ENCODE measurements at regions not wholly inside any gene's neighbourhood (a gene's known extent, or its start where the extent isn't known, plus 50 kb on each side); places are given as distances from the start of the nearest gene placed in this dataset.
"Not testable (repeated sequence)": the region's sequence is repeated elsewhere in the genome, so short reads cannot be mapped to it uniquely, and the experiment has no call there.

DNA sequence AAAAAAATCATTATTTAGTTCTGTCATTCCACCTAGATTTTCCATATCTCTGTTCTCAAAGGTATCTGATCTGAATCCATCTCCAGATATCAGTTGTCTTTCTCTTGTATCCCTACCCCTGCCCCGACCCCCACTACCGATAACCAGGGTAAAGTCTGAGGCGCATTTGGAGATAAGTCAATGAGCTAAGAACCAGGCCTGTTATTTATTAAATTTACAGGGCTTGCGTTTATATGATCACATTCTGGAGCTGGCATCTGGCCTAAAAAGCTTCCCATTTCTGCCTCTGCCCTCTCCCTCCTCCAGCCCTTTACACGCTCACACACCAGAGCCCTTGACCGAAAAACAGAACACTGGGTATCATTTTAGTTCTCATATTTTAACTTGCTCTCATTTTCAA, 144.7 kb downstream of the ALDH8A1 start:
- H3K27ac ChIP-seq = no peak overlapping the region
- H3K4me1 ChIP-seq = no peaks in the 10 kb centered on the region
- H3K9me3 ChIP-seq = no peaks in the 10 kb centered on the region
- no peaks in the 10 kb centered on the region for H3K36me3 ChIP-seq (ENCODE audit: low read depth, missing control alignments)
- intact Hi-C loops (cut with DNase I; ENCODE audit: low total_unique reads) = no loop called here
- 85 to 88% methylated on average over 6 of the region's 6 CpGs for WGBS, 2 donors
- H3K4me3 ChIP-seq = no peak overlapping the region
- no peak for DNase-seq
- no peak for TF ChIP-seq POLR2A (IDR thresholded peaks at IDR 0.05)
- TF ChIP-seq CTCF (IDR thresholded peaks at IDR 0.05) = no peak
- H3K27me3 ChIP-seq = no peaks in the 10 kb centered on the region

DNA sequence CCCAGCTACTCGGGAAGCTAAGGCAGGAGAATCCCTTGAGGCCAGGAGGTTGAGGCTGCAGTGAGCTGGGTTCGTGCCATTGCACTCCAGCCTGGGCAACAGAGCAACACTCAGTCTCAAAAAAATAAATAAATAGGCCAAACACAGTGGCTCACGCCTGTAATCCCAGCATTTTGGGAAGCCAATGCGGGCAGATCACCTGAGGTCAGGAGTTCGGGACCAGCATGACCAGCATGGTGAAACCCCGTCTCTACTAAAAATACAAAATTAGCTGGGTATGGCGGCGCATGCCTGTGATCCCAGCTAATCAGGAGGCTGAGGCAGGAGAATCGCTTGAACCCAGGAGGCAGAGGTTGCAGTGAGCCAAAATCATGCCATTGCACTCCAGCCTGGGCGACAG, 145.6 kb downstream of the ALDH8A1 start:
- H3K4me3 ChIP-seq; H3K36me3 ChIP-seq (ENCODE audit: low read depth, missing control alignments); DNase-seq; H3K27me3 ChIP-seq; H3K9me3 ChIP-seq; H3K27ac ChIP-seq; H3K4me1 ChIP-seq; intact Hi-C loops (cut with DNase I; ENCODE audit: low total_unique reads): not testable (repeated sequence)
- WGBS, 2 donors = 93 to 95% methylated on average over 10 of the region's 10 CpGs

DNA sequence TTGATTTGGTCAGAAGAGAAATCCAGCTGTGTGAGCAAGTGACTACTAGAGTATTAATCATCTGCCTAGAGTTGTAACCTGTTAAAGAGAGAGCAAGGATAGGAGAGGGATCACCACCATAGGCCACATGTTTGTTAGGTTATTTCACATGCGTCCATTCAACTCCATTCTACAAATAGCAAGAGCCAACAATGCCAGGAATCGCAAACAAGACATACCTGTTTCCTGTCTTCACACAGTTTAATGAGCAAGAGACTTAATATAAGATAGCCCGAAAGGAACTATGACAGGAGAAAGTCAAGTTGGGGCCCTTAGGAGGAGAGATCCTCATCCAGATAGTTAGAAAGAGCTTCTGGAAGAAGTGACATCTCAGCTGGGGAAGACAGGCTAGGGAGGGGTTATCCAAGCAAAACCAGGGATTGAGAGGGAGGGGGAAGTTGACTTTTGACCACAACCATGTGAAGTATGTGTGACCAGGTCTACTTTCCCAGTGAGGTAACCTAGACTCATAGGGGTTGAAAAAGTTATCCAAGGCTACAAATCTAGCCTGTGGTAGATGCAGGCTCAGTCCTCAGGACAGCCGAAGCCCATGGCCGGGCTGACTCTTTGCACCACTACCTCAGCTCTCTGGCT, 147.4 kb downstream of the ALDH8A1 start:
- Histone ChIP-seq H3K36me3 (ENCODE audit: low read depth, missing control alignments) (no peaks in the 10 kb centered on the region), H3K4me3 (no peak overlapping the region), H3K27ac (no peak overlapping the region), H3K4me1 (no peaks in the 10 kb centered on the region), H3K27me3 (no peaks in the 10 kb centered on the region), H3K9me3 (no peaks in the 10 kb centered on the region)
- 68 to 95% methylated on average over 4 to 5 of the region's 5 CpGs for WGBS, 2 donors
- TF ChIP-seq CTCF (IDR thresholded peaks at IDR 0.05) = no peak
- no peak for TF ChIP-seq POLR2A (IDR thresholded peaks at IDR 0.05)
- DNase-seq = no peak
- intact Hi-C loops (cut with DNase I; ENCODE audit: low total_unique reads) = no loop called here

DNA sequence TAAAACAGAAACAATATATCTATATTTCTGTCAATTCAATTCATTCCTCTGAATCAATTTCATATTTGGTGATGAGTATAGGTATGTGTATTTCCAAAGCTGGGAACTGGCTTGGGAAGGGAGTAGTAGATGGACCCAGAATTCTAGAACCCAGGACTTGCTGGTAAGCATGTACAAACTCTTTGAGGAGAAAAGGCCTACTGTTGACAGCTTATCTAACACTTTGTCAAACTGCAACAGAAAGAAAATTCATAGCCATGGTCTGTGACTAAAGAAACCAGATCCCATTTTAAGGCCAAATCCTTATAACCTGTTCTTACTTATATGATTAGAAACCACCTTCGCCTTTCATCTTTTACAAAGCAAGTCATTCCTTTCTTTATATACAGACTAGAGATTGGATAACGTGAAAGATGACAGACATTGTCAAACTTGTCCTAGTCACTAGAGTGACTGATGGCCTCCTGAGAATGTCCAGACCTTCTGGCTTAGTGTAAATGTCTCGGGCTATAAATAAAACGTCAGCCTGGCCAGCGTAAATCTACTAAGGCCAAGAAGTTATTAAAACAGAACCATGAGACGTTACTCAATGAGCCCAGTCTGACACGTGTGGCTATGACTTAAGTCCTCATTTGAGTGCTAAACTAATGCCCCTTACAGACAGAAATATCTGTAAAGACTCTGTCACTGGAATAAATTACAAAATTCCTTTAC, 152.3 kb downstream of the ALDH8A1 start:
- TF ChIP-seq CTCF (IDR thresholded peaks at IDR 0.05) = no peak
- TF ChIP-seq POLR2A (IDR thresholded peaks at IDR 0.05) = no peak
- Histone ChIP-seq H3K9me3 (no peaks in the 10 kb centered on the region), H3K36me3 (ENCODE audit: low read depth, missing control alignments) (no peaks in the 10 kb centered on the region), H3K27me3 (no peaks in the 10 kb centered on the region), H3K27ac (no peak overlapping the region), H3K4me3 (no peak overlapping the region), H3K4me1 (no peaks in the 10 kb centered on the region)
- intact Hi-C loops (cut with DNase I; ENCODE audit: low total_unique reads) = no loop called here
- DNase-seq = no peak
- 69 to 83% methylated on average over 7 of the region's 7 CpGs for WGBS, 2 donors

- intact Hi-C loops (cut with DNase I; ENCODE audit: low total_unique reads) = no loop called here
- no peaks in the 10 kb centered on the region for H3K9me3 ChIP-seq
- no peaks in the 10 kb centered on the region for H3K4me1 ChIP-seq
- no peaks in the 10 kb centered on the region for H3K27me3 ChIP-seq
- WGBS, 2 donors = 45 to 49% methylated on average over 1 of the region's 1 CpG
- H3K36me3 ChIP-seq (ENCODE audit: low read depth, missing control alignments) = no peaks in the 10 kb centered on the region
- H3K4me3 ChIP-seq = no peak overlapping the region
- H3K27ac ChIP-seq = no peak overlapping the region
- TF ChIP-seq POLR2A (IDR thresholded peaks at IDR 0.05) = no peak
- TF ChIP-seq CTCF (IDR thresholded peaks at IDR 0.05) = no peak
- DNase-seq = no peak
Observed at GRCh38 chr6:134795691-134796090, 154.2 kb downstream of the ALDH8A1 start.
